ENCODE measurements at regions not wholly inside any gene's neighbourhood (a gene's known extent, or its start where the extent isn't known, plus 50 kb on each side); places are given as distances from the start of the nearest gene placed in this dataset.

- Histone ChIP-seq H3K4me3 (replicated peaks; ENCODE audit: insufficient read depth, low read length) (no peak overlapping the region), H3K27me3 (ENCODE audit: insufficient read depth, poor library complexity, severe bottlenecking) (no peaks in the 10 kb centered on the region), H3K27ac (replicated peaks) (no peak overlapping the region)
- TF ChIP-seq GABPA (IDR thresholded peaks at IDR 0.05; ENCODE audit: low read depth) (no peak), SPI1 (IDR thresholded peaks at IDR 0.05; ENCODE audit: borderline replicate concordance, low read depth) (no peak), POLR2AphosphoS5 (IDR thresholded peaks at IDR 0.05; ENCODE audit: low read depth) (no peak), REST (IDR thresholded peaks at IDR 0.05; ENCODE audit: insufficient replicate concordance, low read depth) (no peak)
- no peak for DNase-seq (ENCODE audit: low read depth in 1 of 2, low spot score in 1 of 2)
Observed at GRCh38 chr15:70337277-70338186, 239.8 kb upstream of the TLE3 start.

DNA sequence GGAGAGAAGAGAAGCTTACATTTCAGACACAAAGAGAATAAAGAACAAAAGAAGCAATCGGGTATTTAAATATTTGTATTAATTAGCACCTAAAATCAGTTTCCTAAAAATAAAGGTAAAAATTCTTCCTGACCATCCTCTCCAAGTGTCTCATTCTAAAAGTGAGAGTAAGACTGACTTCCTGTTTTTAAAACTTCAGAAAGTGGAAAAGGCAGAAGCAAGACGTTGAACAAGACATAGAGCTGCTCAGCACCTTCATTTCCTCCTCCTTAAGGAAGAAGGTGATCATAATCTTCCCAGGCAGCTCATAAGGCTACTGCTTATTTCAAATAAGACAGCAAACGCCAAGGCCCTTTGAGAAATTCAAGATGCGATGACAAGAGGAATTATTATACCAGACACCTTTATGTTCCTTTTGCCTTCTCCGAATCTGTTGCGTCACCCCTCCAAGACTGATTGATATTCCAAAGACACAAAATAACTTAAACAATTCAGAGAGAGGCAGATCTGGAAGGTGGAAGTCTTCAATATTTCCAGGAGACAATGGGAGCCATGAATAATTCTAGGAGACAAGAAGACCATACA is 238.8 kb upstream of the TLE3 start:
- Histone ChIP-seq H3K27me3 (ENCODE audit: insufficient read depth, poor library complexity, severe bottlenecking) (no peaks in the 10 kb centered on the region), H3K4me3 (replicated peaks; ENCODE audit: insufficient read depth, low read length) (no peak overlapping the region), H3K27ac (replicated peaks) (no peak overlapping the region)
- TF ChIP-seq REST (IDR thresholded peaks at IDR 0.05; ENCODE audit: insufficient replicate concordance, low read depth) (no peak), SPI1 (IDR thresholded peaks at IDR 0.05; ENCODE audit: borderline replicate concordance, low read depth) (peak; percentile 92)
- no peak for DNase-seq (ENCODE audit: low read depth in 1 of 2, low spot score in 1 of 2)

GRCh38 chr15:70334286-70334685 is 236.6 kb upstream of the TLE3 start:
- DNase-seq (ENCODE audit: low read depth in 1 of 2, low spot score in 1 of 2), result no peak
- Histone ChIP-seq H3K27ac (replicated peaks) (no peak overlapping the region), H3K27me3 (ENCODE audit: insufficient read depth, poor library complexity, severe bottlenecking) (no peaks in the 10 kb centered on the region), H3K4me3 (replicated peaks; ENCODE audit: insufficient read depth, low read length) (no peak overlapping the region)
- TF ChIP-seq, protein P1, sequence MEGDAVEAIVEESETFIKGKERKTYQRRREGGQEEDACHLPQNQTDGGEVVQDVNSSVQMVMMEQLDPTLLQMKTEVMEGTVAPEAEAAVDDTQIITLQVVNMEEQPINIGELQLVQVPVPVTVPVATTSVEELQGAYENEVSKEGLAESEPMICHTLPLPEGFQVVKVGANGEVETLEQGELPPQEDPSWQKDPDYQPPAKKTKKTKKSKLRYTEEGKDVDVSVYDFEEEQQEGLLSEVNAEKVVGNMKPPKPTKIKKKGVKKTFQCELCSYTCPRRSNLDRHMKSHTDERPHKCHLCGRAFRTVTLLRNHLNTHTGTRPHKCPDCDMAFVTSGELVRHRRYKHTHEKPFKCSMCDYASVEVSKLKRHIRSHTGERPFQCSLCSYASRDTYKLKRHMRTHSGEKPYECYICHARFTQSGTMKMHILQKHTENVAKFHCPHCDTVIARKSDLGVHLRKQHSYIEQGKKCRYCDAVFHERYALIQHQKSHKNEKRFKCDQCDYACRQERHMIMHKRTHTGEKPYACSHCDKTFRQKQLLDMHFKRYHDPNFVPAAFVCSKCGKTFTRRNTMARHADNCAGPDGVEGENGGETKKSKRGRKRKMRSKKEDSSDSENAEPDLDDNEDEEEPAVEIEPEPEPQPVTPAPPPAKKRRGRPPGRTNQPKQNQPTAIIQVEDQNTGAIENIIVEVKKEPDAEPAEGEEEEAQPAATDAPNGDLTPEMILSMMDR (IDR thresholded peaks at IDR 0.05; ENCODE audit: insufficient read depth, low read length), result no peak
- TF ChIP-seq GABPA (IDR thresholded peaks at IDR 0.05; ENCODE audit: low read depth), result no peak
- no peak for TF ChIP-seq POLR2AphosphoS5 (IDR thresholded peaks at IDR 0.05; ENCODE audit: low read depth)
- TF ChIP-seq SPI1 (IDR thresholded peaks at IDR 0.05; ENCODE audit: borderline replicate concordance, low read depth), result no peak
- TF ChIP-seq REST (IDR thresholded peaks at IDR 0.05; ENCODE audit: insufficient replicate concordance, low read depth), result no peak

DNA sequence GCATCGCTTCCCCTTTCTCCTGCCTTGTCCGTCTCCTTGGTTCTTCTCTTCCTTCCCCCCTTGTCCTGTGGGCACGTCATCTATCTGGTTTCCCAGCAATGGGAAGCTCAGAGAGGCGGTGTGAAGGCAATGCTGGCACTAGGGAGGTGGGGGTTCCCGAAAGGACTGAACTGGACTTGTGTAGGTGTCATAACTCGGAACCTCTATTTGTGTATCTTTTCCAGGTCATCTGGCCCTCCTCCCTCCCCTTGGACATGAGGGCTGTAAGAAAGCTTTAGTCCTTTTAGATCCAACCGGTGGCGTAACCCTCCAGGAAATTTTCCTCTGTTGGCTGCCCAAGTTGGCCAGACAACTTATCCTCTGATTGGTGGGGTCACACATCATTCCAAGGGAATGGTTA is 231.5 kb upstream of the TLE3 start:
- no peak for TF ChIP-seq POLR2AphosphoS5 (IDR thresholded peaks at IDR 0.05; ENCODE audit: low read depth)
- TF ChIP-seq REST (IDR thresholded peaks at IDR 0.05; ENCODE audit: insufficient replicate concordance, low read depth), result no peak
- Histone ChIP-seq H3K27me3 (ENCODE audit: insufficient read depth, poor library complexity, severe bottlenecking) (no peaks in the 10 kb centered on the region), H3K27ac (replicated peaks) (no peak overlapping the region), H3K4me3 (replicated peaks; ENCODE audit: insufficient read depth, low read length) (no peak overlapping the region)
- DNase-seq (ENCODE audit: low read depth in 1 of 2, low spot score in 1 of 2), result no peak
